Dendritic cell treated with granulocyte-macrophage colony-stimulating factor and Interleukin-4, amounts not matched to agents 40 ng/mL and 50 ng/mL, for 4 days (primary cell): ENCODE measurements at regions not wholly inside any gene's neighbourhood (a gene's known extent, or its start where the extent isn't known, plus 50 kb on each side); places are given as distances from the start of the nearest gene placed in this dataset.

Source experiments
- H3K27ac Mint-ChIP-seq: one replicate; pipeline ENCODE4 v1.8.0; 2022; ENCODE audit warnings: mild to moderate bottlenecking, mixed read lengths
- H3K27me3 Mint-ChIP-seq: one replicate; pipeline ENCODE4 v1.8.0; 2022; ENCODE audit warnings: mild to moderate bottlenecking, mixed read lengths
- H3K36me3 Mint-ChIP-seq: one replicate; pipeline ENCODE4 v1.8.0; 2022; ENCODE audit warnings: low read depth, mixed read lengths
- H3K4me1 Mint-ChIP-seq: one replicate; pipeline ENCODE4 v1.8.0; 2022; ENCODE audit warnings: low read depth, mixed read lengths
- H3K4me3 Mint-ChIP-seq: one replicate; pipeline ENCODE4 v1.8.0; 2022; ENCODE audit warnings: mild to moderate bottlenecking, moderate library complexity, mixed read lengths
- H3K9me3 Mint-ChIP-seq: one replicate; pipeline ENCODE4 v1.8.0; 2022; ENCODE audit warnings: mixed read lengths
- intact Hi-C: fragments of 100-400 bp; cut with micrococcal nuclease; formaldehyde crosslinking; loops from one replicate; pipeline ENCODE4 v1.15.0; 2022

GRCh38 chr11:82577246-82577645 lies 156.4 kb downstream of the FAM181B start:
- no peak overlapping the region for H3K27ac Mint-ChIP-seq
- H3K4me3 Mint-ChIP-seq = no peak overlapping the region
- H3K27me3 Mint-ChIP-seq = peaks cover 10% of the 10 kb centered on the region
- H3K9me3 Mint-ChIP-seq = no peaks in the 10 kb centered on the region
- intact Hi-C loops = no loop called here
- H3K36me3 Mint-ChIP-seq = no peaks in the 10 kb centered on the region
- no peaks in the 10 kb centered on the region for H3K4me1 Mint-ChIP-seq

DNA sequence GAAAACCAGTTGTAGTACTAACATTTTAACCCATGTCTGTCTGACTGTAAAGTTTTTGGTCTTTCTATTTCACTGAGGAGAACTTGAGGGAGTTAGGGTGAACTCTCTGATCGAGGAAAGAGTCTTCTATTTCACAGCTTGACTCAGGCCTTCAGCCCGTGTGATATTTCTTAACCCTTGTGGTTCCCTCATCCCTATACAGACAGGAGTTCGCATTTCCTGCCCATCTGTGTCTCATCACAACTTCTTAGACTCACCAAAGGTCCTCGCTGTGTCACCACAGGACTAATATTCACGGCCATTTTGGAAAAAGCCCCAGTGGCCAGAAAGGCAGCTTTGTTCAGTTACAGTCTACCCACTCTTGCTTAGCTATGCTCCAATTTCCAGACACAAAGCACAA lies 172.8 kb downstream of the FAM181B start:
- H3K27ac Mint-ChIP-seq = no peak overlapping the region

DNA sequence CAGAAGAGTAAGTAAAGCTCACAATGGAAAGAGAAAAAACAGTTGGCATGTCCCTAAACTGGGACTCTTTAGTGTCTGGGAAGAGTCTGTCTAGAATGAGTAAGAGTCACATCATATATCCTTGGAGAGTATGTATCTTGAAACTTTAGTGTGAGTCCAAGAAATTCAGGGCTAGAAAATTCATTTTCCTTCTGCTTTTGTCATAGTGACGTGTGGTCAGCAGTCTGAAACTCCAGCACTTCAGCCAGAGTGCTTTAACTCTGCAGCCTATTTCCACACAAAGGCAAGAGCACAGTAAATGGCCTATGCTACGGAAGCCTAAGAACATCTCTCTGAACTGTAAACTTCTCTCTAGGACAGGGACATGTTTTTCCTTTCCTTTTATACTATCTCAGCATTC lies 174.1 kb downstream of the FAM181B start:
- Mint-ChIP-seq H3K36me3 (no peaks in the 10 kb centered on the region), H3K4me1 (peaks cover 43% of the 10 kb centered on the region), H3K27ac (peak overlapping the region; percentile 37), H3K4me3 (no peak overlapping the region), H3K27me3 (peaks cover 4% of the 10 kb centered on the region), H3K9me3 (no peaks in the 10 kb centered on the region)
- intact Hi-C loops = loop anchor here (5.0 kb wide), 1 partner anchor 37 kb away; no protein-coding TSS in a partner anchor

More for the DNA sequence above, 172.8 kb downstream of the FAM181B start:
- intact Hi-C loops = no loop called here
- Mint-ChIP-seq H3K9me3 (no peaks in the 10 kb centered on the region), H3K36me3 (no peaks in the 10 kb centered on the region), H3K4me3 (no peak overlapping the region), H3K27me3 (peaks cover 2% of the 10 kb centered on the region), H3K4me1 (peaks cover 48% of the 10 kb centered on the region)

DNA sequence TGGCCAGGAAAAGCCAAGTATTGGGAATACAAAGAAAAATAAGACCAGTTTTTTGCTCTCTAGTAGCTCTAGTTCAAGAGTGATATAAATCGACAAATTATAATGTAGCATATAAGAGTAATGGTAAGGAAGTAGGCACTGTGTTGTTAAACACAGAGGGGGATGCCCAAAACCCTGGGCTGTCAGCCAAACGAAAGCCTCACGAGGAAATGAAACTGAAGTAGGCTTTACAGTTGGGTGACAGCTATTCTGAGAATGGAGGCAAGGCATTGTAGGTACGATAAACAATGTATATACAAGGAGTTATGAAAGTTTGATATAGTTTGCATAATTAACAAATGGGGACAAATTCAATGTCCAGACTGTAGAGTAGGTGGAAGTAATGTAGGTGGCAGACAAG lies 176.4 kb downstream of the FAM181B start:
- Mint-ChIP-seq H3K27ac (no peak overlapping the region), H3K4me3 (no peak overlapping the region), H3K9me3 (no peaks in the 10 kb centered on the region), H3K4me1 (peaks cover 43% of the 10 kb centered on the region), H3K27me3 (peaks cover 4% of the 10 kb centered on the region), H3K36me3 (no peaks in the 10 kb centered on the region)
- intact Hi-C loops = loop anchor here (5.0 kb wide), 1 partner anchor 35 kb away; no protein-coding TSS in a partner anchor

GRCh38 chr11:82556210-82556609 lies 177.5 kb downstream of the FAM181B start:
- Mint-ChIP-seq H3K9me3 (no peaks in the 10 kb centered on the region), H3K4me1 (peaks cover 40% of the 10 kb centered on the region), H3K4me3 (no peak overlapping the region), H3K27me3 (peaks cover 4% of the 10 kb centered on the region), H3K27ac (no peak overlapping the region), H3K36me3 (no peaks in the 10 kb centered on the region)
- intact Hi-C loops = loop anchor here (5.0 kb wide), 1 partner anchor 34 kb away; no protein-coding TSS in a partner anchor

- H3K27ac Mint-ChIP-seq = no peak overlapping the region
- H3K4me1 Mint-ChIP-seq = peaks cover 18% of the 10 kb centered on the region
- H3K4me3 Mint-ChIP-seq = no peak overlapping the region
- H3K36me3 Mint-ChIP-seq = no peaks in the 10 kb centered on the region
- intact Hi-C loops = no loop called here
- H3K9me3 Mint-ChIP-seq = peaks cover 20% of the 10 kb centered on the region
- peaks cover 4% of the 10 kb centered on the region for H3K27me3 Mint-ChIP-seq
Measured at GRCh38 chr11:82546661-82547557, 186.8 kb downstream of the FAM181B start.

- Mint-ChIP-seq H3K4me1 (no peaks in the 10 kb centered on the region), H3K9me3 (no peaks in the 10 kb centered on the region), H3K27me3 (peaks cover 3% of the 10 kb centered on the region), H3K27ac (no peak overlapping the region), H3K36me3 (no peaks in the 10 kb centered on the region), H3K4me3 (no peak overlapping the region)
- intact Hi-C loops = no loop called here
Measured at GRCh38 chr11:82539669-82540068, 194.0 kb downstream of the FAM181B start.

GRCh38 chr11:82536706-82537105 lies 197.0 kb downstream of the FAM181B start:
- H3K4me1 Mint-ChIP-seq = no peaks in the 10 kb centered on the region
- no peak overlapping the region for H3K27ac Mint-ChIP-seq
- H3K4me3 Mint-ChIP-seq = no peak overlapping the region
- H3K36me3 Mint-ChIP-seq = no peaks in the 10 kb centered on the region
- H3K27me3 Mint-ChIP-seq = peaks cover 3% of the 10 kb centered on the region
- H3K9me3 Mint-ChIP-seq = no peaks in the 10 kb centered on the region
- intact Hi-C loops = no loop called here

- Mint-ChIP-seq H3K27me3 (peaks cover 4% of the 10 kb centered on the region), H3K9me3 (no peaks in the 10 kb centered on the region), H3K36me3 (no peaks in the 10 kb centered on the region), H3K4me3 (no peak overlapping the region), H3K4me1 (no peaks in the 10 kb centered on the region), H3K27ac (no peak overlapping the region)
- intact Hi-C loops = no loop called here
Measured at GRCh38 chr11:82533628-82534327, 199.9 kb downstream of the FAM181B start.

DNA sequence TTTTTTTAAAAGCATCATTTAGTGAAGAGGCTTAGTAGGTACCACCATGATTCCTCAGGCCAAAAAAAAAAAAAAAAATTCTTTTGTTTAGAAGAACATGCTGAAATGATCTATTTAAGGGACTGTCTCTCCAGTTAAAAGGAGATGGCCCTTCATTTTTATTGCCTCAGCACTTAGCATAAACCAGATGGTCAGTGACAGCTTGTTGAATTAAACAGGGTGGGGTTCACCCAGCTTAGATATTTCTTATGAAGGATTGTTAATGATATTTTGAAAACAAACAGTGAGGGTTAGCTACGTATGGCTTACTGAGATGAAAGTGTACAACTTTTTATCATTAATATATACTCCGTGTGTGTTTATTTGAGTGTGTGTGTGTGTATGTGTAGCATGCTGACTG lies 203.7 kb downstream of the FAM181B start:
- intact Hi-C loops = loop anchor here (10.0 kb wide), 1 partner anchor 885 kb away; no protein-coding TSS in a partner anchor
- Mint-ChIP-seq H3K27me3 (peaks cover 3% of the 10 kb centered on the region), H3K4me1 (peaks cover under 1% of the 10 kb centered on the region), H3K36me3 (no peaks in the 10 kb centered on the region), H3K4me3 (no peak overlapping the region), H3K27ac (no peak overlapping the region), H3K9me3 (no peaks in the 10 kb centered on the region)

- Mint-ChIP-seq H3K27ac (no peak overlapping the region), H3K4me1 (peaks cover 5% of the 10 kb centered on the region), H3K9me3 (no peaks in the 10 kb centered on the region), H3K27me3 (peaks cover 4% of the 10 kb centered on the region), H3K4me3 (no peak overlapping the region), H3K36me3 (no peaks in the 10 kb centered on the region)
- intact Hi-C loops = loop anchor here (10.0 kb wide), 1 partner anchor 882 kb away; no protein-coding TSS in a partner anchor
Measured at GRCh38 chr11:82527081-82527584, 206.5 kb downstream of the FAM181B start.

GRCh38 chr11:82523141-82523540 lies 210.5 kb downstream of the FAM181B start:
- H3K9me3 Mint-ChIP-seq = no peaks in the 10 kb centered on the region
- intact Hi-C loops = loop anchor here (5.0 to 10.0 kb wide), 2 partner anchors 34 to 878 kb away; no protein-coding TSS in a partner anchor
- H3K4me3 Mint-ChIP-seq = no peak overlapping the region
- H3K4me1 Mint-ChIP-seq = peaks cover 29% of the 10 kb centered on the region
- no peaks in the 10 kb centered on the region for H3K36me3 Mint-ChIP-seq
- H3K27me3 Mint-ChIP-seq = peaks cover 4% of the 10 kb centered on the region
- H3K27ac Mint-ChIP-seq = no peak overlapping the region

DNA sequence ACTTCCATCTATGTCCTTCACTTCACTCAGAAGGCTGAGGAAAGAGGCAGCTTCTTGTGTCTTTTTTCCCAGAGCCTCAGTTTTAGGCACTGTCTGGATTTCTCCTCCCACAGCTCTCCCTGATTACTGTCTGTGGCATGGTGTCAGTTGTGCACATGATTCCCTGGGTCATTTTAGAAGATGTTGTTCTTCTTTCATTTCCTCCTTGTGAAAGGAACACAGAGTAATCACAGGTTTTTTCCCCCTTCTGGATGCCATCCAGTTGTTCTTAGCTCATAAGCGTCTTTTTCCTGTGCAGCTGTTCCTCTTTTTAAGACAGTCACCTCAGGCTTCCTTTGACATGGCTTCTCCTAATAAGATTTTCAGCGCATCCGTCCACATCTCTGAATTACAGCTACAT lies 212.2 kb downstream of the FAM181B start:
- peak overlapping the region; percentile 72 for H3K27ac Mint-ChIP-seq
- no peaks in the 10 kb centered on the region for H3K36me3 Mint-ChIP-seq
- intact Hi-C loops = loop anchor here (5.0 to 10.0 kb wide), 2 partner anchors 36 to 877 kb away; no protein-coding TSS in a partner anchor
- H3K9me3 Mint-ChIP-seq = no peaks in the 10 kb centered on the region
- H3K27me3 Mint-ChIP-seq = peaks cover 4% of the 10 kb centered on the region
- H3K4me1 Mint-ChIP-seq = peaks cover 29% of the 10 kb centered on the region
- H3K4me3 Mint-ChIP-seq = no peak overlapping the region

- Mint-ChIP-seq H3K9me3 (no peaks in the 10 kb centered on the region), H3K4me3 (no peak overlapping the region), H3K27ac (no peak overlapping the region), H3K36me3 (no peaks in the 10 kb centered on the region), H3K27me3 (peaks cover 3% of the 10 kb centered on the region), H3K4me1 (no peaks in the 10 kb centered on the region)
- intact Hi-C loops = no loop called here
Measured at GRCh38 chr11:82507288-82507687, 226.4 kb downstream of the FAM181B start.
